NCI-H524 (cell line): ENCODE measurements at regions not wholly inside any gene's neighbourhood (a gene's known extent, or its start where the extent isn't known, plus 50 kb on each side); places are given as distances from the start of the nearest gene placed in this dataset.

Source experiments
- DNase-seq, 2 experiments: peaks; one replicate each; lab custom pipeline; 2025; lab: John Stamatoyannopoulos, UW

- no peak for DNase-seq
Measured at GRCh38 chr10:131831561-131831960, 69.2 kb upstream of the PPP2R2D start.

- DNase-seq, result no peak
Measured at GRCh38 chr10:131832056-131832685, 68.6 kb upstream of the PPP2R2D start.

GRCh38 chr10:131833013-131833412 lies 67.8 kb upstream of the PPP2R2D start:
- no peak for DNase-seq

GRCh38 chr10:131833446-131834080 lies 67.2 kb upstream of the PPP2R2D start:
- no peak for DNase-seq

GRCh38 chr10:131834152-131834810 lies 66.5 kb upstream of the PPP2R2D start:
- no peak for DNase-seq

DNA sequence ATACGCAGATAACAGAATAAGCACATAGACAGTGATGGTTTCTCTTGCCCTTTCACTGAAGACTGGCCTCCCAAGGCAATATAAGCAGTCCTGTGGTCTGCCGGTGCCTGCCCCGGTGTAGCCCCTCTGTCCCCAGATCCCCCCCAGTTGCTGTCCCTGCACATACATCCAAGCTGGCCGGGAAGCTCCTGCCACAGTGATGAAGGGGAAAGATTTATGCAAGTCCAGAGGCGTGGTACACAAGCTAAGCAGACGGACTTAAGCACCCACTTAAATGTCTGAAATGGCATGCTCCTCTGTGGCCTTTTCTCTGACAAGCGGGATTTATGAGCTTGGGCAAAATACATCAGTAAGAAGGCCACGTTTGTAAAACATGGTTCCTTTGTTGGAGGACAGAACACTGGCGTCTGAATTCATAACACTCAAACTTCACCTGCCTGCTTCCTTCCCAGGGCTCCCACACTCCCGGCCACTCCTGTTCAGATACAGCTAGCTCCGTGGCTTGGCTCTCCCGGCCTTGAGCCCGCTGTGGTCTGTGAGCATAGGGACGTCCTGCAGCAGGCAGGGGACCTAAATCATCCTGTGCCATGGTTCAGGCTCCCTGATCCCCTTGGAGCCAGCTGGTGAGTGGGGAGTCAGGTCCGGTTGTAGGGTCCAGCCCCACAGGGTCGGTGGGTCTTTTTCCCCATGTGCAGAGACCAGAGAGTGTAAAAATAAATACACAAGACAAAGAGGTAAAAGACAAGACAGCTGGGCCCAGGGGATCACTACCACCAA lies 61.7 kb upstream of the PPP2R2D start:
- no peak for DNase-seq

DNA sequence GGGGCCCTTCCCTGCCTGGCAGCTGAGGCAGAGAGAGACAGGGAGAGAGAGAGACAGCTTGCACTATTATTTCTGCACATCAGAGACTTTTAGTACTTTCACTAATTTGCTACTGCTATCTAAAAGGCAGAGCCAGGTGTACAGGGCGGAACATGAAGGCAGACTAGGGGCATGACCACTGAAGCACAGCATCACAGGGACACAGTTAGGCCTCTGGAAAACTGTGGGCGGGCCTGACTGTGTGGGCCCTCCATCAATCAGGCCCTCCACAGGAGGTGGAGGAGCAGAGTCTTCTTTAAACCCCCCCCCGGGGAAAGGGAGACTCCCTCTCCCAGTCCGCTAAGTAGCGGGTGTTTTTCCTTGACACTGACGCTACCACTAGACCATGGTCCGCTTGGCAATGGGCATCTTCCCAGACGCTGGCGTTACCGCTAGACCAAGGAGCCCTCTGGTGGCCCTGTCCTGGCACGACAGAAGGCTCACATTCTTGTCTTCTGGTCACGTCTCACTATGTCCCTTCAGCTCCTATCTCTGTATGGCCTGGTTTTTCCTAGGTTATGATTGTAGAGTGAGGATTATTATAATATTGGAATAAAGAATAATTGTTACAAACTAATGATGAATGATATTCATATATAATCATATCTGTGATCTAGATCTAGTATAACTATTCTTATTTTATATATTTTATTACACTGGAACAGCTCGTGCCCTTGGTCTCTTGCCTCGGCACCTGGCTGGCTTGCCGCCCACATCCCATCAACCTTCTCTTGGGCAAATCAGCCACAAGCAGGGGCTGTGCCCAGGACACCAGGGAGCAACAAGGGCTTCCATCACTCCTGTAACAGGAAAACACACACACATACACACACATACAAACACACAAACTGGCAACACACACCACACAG lies 60.7 kb upstream of the PPP2R2D start:
- DNase-seq, result peak in 1 of 2 experiments; percentile 12

DNA sequence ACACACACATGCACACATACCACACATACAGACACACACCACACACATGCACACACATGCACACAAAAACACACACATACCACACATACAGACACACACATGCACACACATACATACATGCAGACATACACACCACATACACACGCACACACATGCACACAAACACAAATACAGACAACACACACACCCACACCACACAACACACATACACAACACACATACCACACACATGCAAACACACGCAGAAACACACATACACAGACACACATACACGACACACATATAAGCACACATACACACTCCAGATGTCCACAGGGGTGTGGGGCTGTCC lies 60.1 kb upstream of the PPP2R2D start:
- DNase-seq, result no peak

- DNase-seq, result no peak
Measured at GRCh38 chr10:131841131-131841660, 59.6 kb upstream of the PPP2R2D start.

DNA sequence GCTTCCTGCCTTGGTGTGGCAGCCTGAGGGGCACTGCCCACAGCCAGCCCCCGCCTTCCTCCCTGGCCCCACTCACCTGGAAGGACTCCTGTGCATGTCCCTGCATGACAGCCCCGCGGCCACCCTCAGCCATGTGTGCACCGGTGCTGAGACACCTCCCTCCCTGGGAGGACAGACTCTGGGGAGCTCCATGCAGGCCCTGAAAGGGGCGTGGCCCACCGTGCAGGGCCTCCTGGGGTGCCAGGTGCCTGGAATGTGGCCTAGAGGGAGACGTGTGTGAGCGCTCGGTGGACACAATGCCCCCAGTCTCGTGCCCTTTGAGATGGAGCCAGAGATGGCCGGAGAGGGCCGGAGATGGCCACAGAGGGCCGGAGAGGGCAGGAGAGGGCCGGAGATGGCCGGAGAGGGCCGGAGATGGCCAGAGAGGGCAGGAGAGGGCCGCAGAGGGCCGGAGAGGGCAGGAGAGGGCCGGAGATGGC lies 59.1 kb upstream of the PPP2R2D start:
- no peak for DNase-seq

- no peak for DNase-seq
Measured at GRCh38 chr10:131842351-131843088, 58.3 kb upstream of the PPP2R2D start.

- no peak for DNase-seq
Measured at GRCh38 chr10:131843089-131843595, 57.7 kb upstream of the PPP2R2D start.

- no peak for DNase-seq
Measured at GRCh38 chr10:131843881-131844284, 56.9 kb upstream of the PPP2R2D start.

GRCh38 chr10:131844529-131845084 lies 56.2 kb upstream of the PPP2R2D start:
- no peak for DNase-seq

GRCh38 chr10:131845505-131846239 lies 55.1 kb upstream of the PPP2R2D start:
- no peak for DNase-seq

GRCh38 chr10:131846240-131847101 lies 54.3 kb upstream of the PPP2R2D start:
- no peak for DNase-seq

GRCh38 chr10:131847241-131847783 lies 53.5 kb upstream of the PPP2R2D start:
- no peak for DNase-seq

GRCh38 chr10:131848296-131848695 lies 52.5 kb upstream of the PPP2R2D start:
- DNase-seq, result no peak
